Endothelial cell of umbilical vein (primary cell): ENCODE measurements at regions not wholly inside any gene's neighbourhood (a gene's known extent, or its start where the extent isn't known, plus 50 kb on each side); places are given as distances from the start of the nearest gene placed in this dataset.

Source experiments
- BruUV-seq: library from RNA; stranded (reverse); fragments of 400-500 nt; replicated peaks from 2 replicates; lab custom pipeline; 2021; lab: Mats Ljungman, UMichigan
- CTCF ChIA-PET: fragments of 300-600, 350-600 bp; sonication (Branson Sonifier 250); formaldehyde crosslinking; loops from one replicate; lab custom pipeline; 2021; ENCODE audit warnings: antibody characterized with exemption, inconsistent platforms; lab: Charles Lee
- POLR2A ChIA-PET: fragments of 300-600, 350-600 bp; sonication (Branson Sonifier 250); formaldehyde crosslinking; loops from one replicate; lab custom pipeline; 2021; ENCODE audit warnings: antibody characterized with exemption, inconsistent platforms; lab: Charles Lee
- DNase-seq: peaks from one replicate; pipeline ENCODE4 v3.0.0-alpha.2; 2011; ENCODE audit warnings: low read depth, low spot score
- FAIRE-seq: peaks from 2 replicates; lab custom pipeline; 2011; peaks lifted over from hg19 to GRCh38; lab: Jason Lieb, UNC
- H2AFZ ChIP-seq: 2 replicates; pipeline ENCODE4 v1.6.0; 2012; ENCODE audit warnings: low read depth, low read length, control low read depth, inconsistent platforms
- H3K27ac ChIP-seq: 2 replicates; pipeline ENCODE4 v1.5.1; 2011; ENCODE audit warnings: low read depth, mild to moderate bottlenecking, control low read depth, low read length, moderate library complexity; ENCODE audit not compliant: insufficient read depth
- H3K27me3 ChIP-seq, 2 experiments: 2 replicates each; pipeline versions ENCODE4 v1.6.0 to v1.6.1; 2011; ENCODE audit warnings: low read length in 2 of 2, mixed read lengths in 1 of 2; ENCODE audit not compliant: control insufficient read depth in 2 of 2, insufficient read depth in 2 of 2
- H3K36me3 ChIP-seq, 2 experiments: 2 replicates in 1 of 2; 3 replicates in 1 of 2; pipeline ENCODE4 v1.5.1; 2011; ENCODE audit warnings: low read length in 2 of 2, mild to moderate bottlenecking in 1 of 2, moderate library complexity in 1 of 2; ENCODE audit not compliant: control insufficient read depth in 2 of 2, insufficient read depth in 2 of 2; ENCODE audit errors: extremely low read depth in 1 of 2
- H3K4me1 ChIP-seq: 3 replicates; pipeline ENCODE4 v1.5.1; 2011; ENCODE audit warnings: mild to moderate bottlenecking, low read length; ENCODE audit not compliant: control insufficient read depth, insufficient read depth; ENCODE audit errors: extremely low read depth
- H3K4me2 ChIP-seq: 2 replicates; pipeline ENCODE4 v1.6.1; 2011; ENCODE audit warnings: low read length, control low read depth, mixed read lengths; ENCODE audit not compliant: insufficient read depth
- H3K4me3 ChIP-seq, 3 experiments: fragments of 200-600 bp in 1 of 3; sonication (generic), shearing (Covaris generic) in 1 of 3; replicated peaks in 1 of 3; 2 replicates each; pipeline ENCODE4 v1.5.1; 2011 to 2016; ENCODE audit warnings: control low read depth in 3 of 3, low read length in 3 of 3, mild to moderate bottlenecking in 2 of 3, inconsistent platforms in 1 of 3, low read depth in 1 of 3, moderate library complexity in 1 of 3; ENCODE audit not compliant: insufficient read depth in 1 of 3
- H3K79me2 ChIP-seq: 2 replicates; pipeline ENCODE4 v1.6.0; 2012; ENCODE audit warnings: low read length, inconsistent platforms; ENCODE audit not compliant: control insufficient read depth, insufficient read depth
- H3K9ac ChIP-seq: replicated peaks from 2 replicates; pipeline ENCODE3; 2011; ENCODE audit warnings: low read length, control low read depth; ENCODE audit not compliant: insufficient read depth; ENCODE audit errors: extremely low read depth
- H3K9me1 ChIP-seq: replicated peaks from 3 replicates; pipeline ENCODE4 v1.6.0; 2011; ENCODE audit warnings: mild to moderate bottlenecking, low read length; ENCODE audit not compliant: control insufficient read depth, insufficient read depth; ENCODE audit errors: extremely low read depth
- H3K9me3 ChIP-seq: replicated peaks from 2 replicates; pipeline ENCODE4 v1.5.1; 2012; ENCODE audit warnings: low read length, inconsistent platforms; ENCODE audit not compliant: control insufficient read depth, insufficient read depth
- H4K20me1 ChIP-seq: replicated peaks from 2 replicates; pipeline ENCODE3; 2011; ENCODE audit warnings: mild to moderate bottlenecking, low read length; ENCODE audit not compliant: control insufficient read depth, insufficient read depth; ENCODE audit errors: extremely low read depth
- CTCF ChIP-seq, 2 donors: IDR thresholded peaks; 1 replicate in 1 of 2; 2 replicates in 1 of 2; pipeline ENCODE4 v1.5.1; 2011; ENCODE audit warnings: low read length in 2 of 2, mild to moderate bottlenecking in 2 of 2, moderate library complexity in 2 of 2, control low read depth in 1 of 2, inconsistent platforms in 1 of 2, low read depth in 1 of 2; ENCODE audit not compliant: insufficient read depth in 1 of 2; ENCODE audit errors: extremely low read depth in 1 of 2
- EZH2 ChIP-seq: IDR thresholded peaks from 2 replicates; pipeline ENCODE4 v1.6.1; 2012; ENCODE audit warnings: borderline replicate concordance, low read depth, mild to moderate bottlenecking, moderate library complexity, low read length, inconsistent platforms; ENCODE audit not compliant: severe bottlenecking
- FOS ChIP-seq: IDR thresholded peaks from 2 replicates; pipeline ENCODE4 v1.6.1; 2011; ENCODE audit warnings: mild to moderate bottlenecking, low read length, moderate library complexity, borderline replicate concordance; ENCODE audit not compliant: insufficient read depth
- GATA2 ChIP-seq: IDR thresholded peaks from 2 replicates; pipeline ENCODE4 v1.7.0; 2011; ENCODE audit warnings: low read depth, mild to moderate bottlenecking, moderate library complexity, mixed read lengths, low read length; ENCODE audit not compliant: insufficient read length, insufficient read depth
- JUN ChIP-seq: IDR thresholded peaks from 2 replicates; pipeline ENCODE4 v1.6.1; 2011; ENCODE audit warnings: borderline replicate concordance, low read depth; ENCODE audit not compliant: insufficient read length, insufficient read depth
- MAX ChIP-seq: IDR thresholded peaks from 2 replicates; pipeline ENCODE4 v1.6.1; 2011; ENCODE audit not compliant: insufficient read depth, insufficient read length
- MYC ChIP-seq: IDR thresholded peaks from one replicate; pipeline ENCODE4 v1.6.1; 2011; ENCODE audit warnings: mild to moderate bottlenecking, low read depth, low read length
- POLR2A ChIP-seq: IDR thresholded peaks from 2 replicates; pipeline ENCODE4 v1.6.1; 2012; ENCODE audit warnings: low read depth, mild to moderate bottlenecking, control low read depth, low read length
- POLR2AphosphoS5 ChIP-seq: IDR thresholded peaks from 2 replicates; pipeline ENCODE4 v1.6.1; 2012; ENCODE audit warnings: low read depth, mild to moderate bottlenecking, control low read depth, low read length, moderate library complexity; ENCODE audit not compliant: insufficient read depth
- dilution Hi-C: fragments of 300-500 bp; cut with MboI; formaldehyde crosslinking; loops from one replicate; pipeline ENCODE4 v1.15.0; 2019; ENCODE audit warnings: low sequenced_read_pairs; ENCODE audit not compliant: extremely low pct_ligation_motif_present
- intact Hi-C: fragments of 100-400 bp; cut with micrococcal nuclease; formaldehyde crosslinking; loops from one replicate; pipeline ENCODE4 v1.10.0; 2022

DNA sequence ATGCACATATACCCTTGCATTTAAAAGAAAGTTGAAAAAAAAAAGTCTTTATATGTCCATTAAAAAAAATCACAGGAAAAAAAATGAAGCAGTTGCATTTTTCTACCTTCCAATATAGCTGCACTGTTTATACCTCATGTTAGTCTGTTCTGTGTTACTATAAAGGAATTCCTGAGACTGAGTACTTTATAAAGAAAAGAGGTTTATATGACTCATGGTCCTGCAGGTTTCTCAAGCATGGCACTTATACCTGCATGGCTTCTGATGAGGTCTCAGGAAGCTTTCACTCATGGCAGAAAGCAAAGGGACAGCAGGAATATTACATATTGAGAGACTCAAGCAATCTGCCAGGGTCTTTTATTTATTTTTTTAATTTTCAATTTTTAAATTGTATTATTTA lies 277.2 kb upstream of the BCHE start:
- TF ChIP-seq GATA2 (no peak), MAX (no peak), POLR2AphosphoS5 (no peak), JUN (no peak), EZH2 (no peak), CTCF (IDR thresholded peaks at IDR 0.05; ENCODE audit: extremely low read depth in 1 of 2, insufficient read depth in 1 of 2, low read depth in 1 of 2, low read length in 2 of 2) (no peak), POLR2A (no peak), MYC (no peak), FOS (no peak)
- Histone ChIP-seq H4K20me1 (no peaks in the 10 kb centered on the region), H3K9me3 (no peaks in the 10 kb centered on the region), H3K79me2 (no peaks in the 10 kb centered on the region), H3K4me3 (no peak overlapping the region), H3K27me3 (no peaks in the 10 kb centered on the region), H3K27ac (no peak overlapping the region), H3K36me3 (no peaks in the 10 kb centered on the region), H3K4me1 (no peaks in the 10 kb centered on the region), H3K9ac (no peak overlapping the region), H2AFZ (no peak overlapping the region), H3K4me2 (no peak overlapping the region), H3K9me1 (no peaks in the 10 kb centered on the region)
- no peak for DNase-seq
- intact Hi-C loops (no loop called here), dilution Hi-C loops (no loop called here)
- no peak for FAIRE-seq
- POLR2A ChIA-PET = no interaction called here
- CTCF ChIA-PET = no interaction called here
- no TSS peak for BruUV-seq
